ENCODE measurements at regions not wholly inside any gene's neighbourhood (a gene's known extent, or its start where the extent isn't known, plus 50 kb on each side); places are given as distances from the start of the nearest gene placed in this dataset.

GRCh38 chr11:15773476-15774387, 582.6 kb downstream of the SOX6 start:
- DNase-seq (ENCODE audit: low read depth): no peak

GRCh38 chr11:15774388-15774939, 581.9 kb downstream of the SOX6 start:
- DNase-seq (ENCODE audit: low read depth): no peak

- no peak for DNase-seq (ENCODE audit: low read depth)
Observed at GRCh38 chr11:15775015-15775541, 581.3 kb downstream of the SOX6 start.

- DNase-seq (ENCODE audit: low read depth): no peak
Observed at GRCh38 chr11:15775797-15776196, 580.5 kb downstream of the SOX6 start.

- no peak for DNase-seq (ENCODE audit: low read depth)
Observed at GRCh38 chr11:15776366-15776765, 580.0 kb downstream of the SOX6 start.

- no peak for DNase-seq (ENCODE audit: low read depth)
Observed at GRCh38 chr11:15779518-15779917, 576.8 kb downstream of the SOX6 start.

- no peak for DNase-seq (ENCODE audit: low read depth)
Observed at GRCh38 chr11:15780382-15780781, 576.0 kb downstream of the SOX6 start.

GRCh38 chr11:15780837-15781236, 575.5 kb downstream of the SOX6 start:
- DNase-seq (ENCODE audit: low read depth): no peak

GRCh38 chr11:15783619-15784018, 572.7 kb downstream of the SOX6 start:
- no peak for DNase-seq (ENCODE audit: low read depth)

- DNase-seq (ENCODE audit: low read depth): peak; percentile 63
Observed at GRCh38 chr11:15793043-15793996, 563.0 kb downstream of the SOX6 start.

- no peak for DNase-seq (ENCODE audit: low read depth)
Observed at GRCh38 chr11:15794361-15795150, 561.8 kb downstream of the SOX6 start.

- no peak for DNase-seq (ENCODE audit: low read depth)
Observed at GRCh38 chr11:15795378-15795777, 561.0 kb downstream of the SOX6 start.

GRCh38 chr11:15800111-15800800, 556.1 kb downstream of the SOX6 start:
- DNase-seq (ENCODE audit: low read depth): no peak

GRCh38 chr11:15801126-15801525, 555.2 kb downstream of the SOX6 start:
- no peak for DNase-seq (ENCODE audit: low read depth)

GRCh38 chr11:15801616-15802015, 554.7 kb downstream of the SOX6 start:
- DNase-seq (ENCODE audit: low read depth): no peak

GRCh38 chr11:15805726-15806125, 550.6 kb downstream of the SOX6 start:
- no peak for DNase-seq (ENCODE audit: low read depth)

GRCh38 chr11:15806217-15806616, 550.1 kb downstream of the SOX6 start:
- DNase-seq (ENCODE audit: low read depth): no peak

- DNase-seq (ENCODE audit: low read depth): no peak
Observed at GRCh38 chr11:15807827-15808226, 548.5 kb downstream of the SOX6 start.

- DNase-seq (ENCODE audit: low read depth): no peak
Observed at GRCh38 chr11:15810082-15810481, 546.3 kb downstream of the SOX6 start.

GRCh38 chr11:15810525-15810924, 545.8 kb downstream of the SOX6 start:
- DNase-seq (ENCODE audit: low read depth): no peak

Measured in non-pigmented ciliary epithelial cell (primary cell).